Fibroblast of lung (primary cell): ENCODE measurements at regions not wholly inside any gene's neighbourhood (a gene's known extent, or its start where the extent isn't known, plus 50 kb on each side); places are given as distances from the start of the nearest gene placed in this dataset.

Source experiments
- DNase-seq, 2 donors: peaks; one replicate each; pipeline versions ENCODE4 v3.0.0 to v3.0.0-alpha.2; 2010; ENCODE audit warnings: low read depth in 2 of 2
- H2AFZ ChIP-seq: 2 replicates; pipeline ENCODE4 v1.5.1; 2012; ENCODE audit warnings: low read length, control low read depth, inconsistent platforms
- H3K27ac ChIP-seq: 2 replicates; pipeline ENCODE4 v1.5.1; 2011; ENCODE audit warnings: low read length, control low read depth; ENCODE audit not compliant: insufficient read depth
- H3K27me3 ChIP-seq: 2 replicates; pipeline ENCODE4 v1.5.1; 2011; ENCODE audit warnings: mild to moderate bottlenecking, low read length; ENCODE audit not compliant: control insufficient read depth, insufficient read depth
- H3K36me3 ChIP-seq: 2 replicates; pipeline ENCODE4 v1.5.1; 2011; ENCODE audit warnings: low read length; ENCODE audit not compliant: control insufficient read depth, insufficient read depth
- H3K4me1 ChIP-seq: 2 replicates; pipeline ENCODE4 v1.5.1; 2011; ENCODE audit warnings: low read length; ENCODE audit not compliant: control insufficient read depth, insufficient read depth; ENCODE audit errors: extremely low read depth
- H3K4me2 ChIP-seq: 2 replicates; pipeline ENCODE4 v1.5.1; 2011; ENCODE audit warnings: low read length, control low read depth; ENCODE audit not compliant: insufficient read depth; ENCODE audit errors: extremely low read depth
- H3K4me3 ChIP-seq, 4 experiments: fragments of 200-600 bp in 1 of 4; sonication (generic) in 1 of 4; replicated peaks in 1 of 4; 2 replicates each; pipeline ENCODE4 v1.5.1; 2011 to 2016; ENCODE audit warnings: low read length in 4 of 4, low read depth in 3 of 4, mild to moderate bottlenecking in 3 of 4, control low read depth in 2 of 4, inconsistent platforms in 1 of 4, mixed read lengths in 1 of 4; ENCODE audit not compliant: insufficient read depth in 1 of 4; ENCODE audit errors: control extremely low read depth in 1 of 4
- H3K79me2 ChIP-seq: 2 replicates; pipeline ENCODE4 v1.5.1; 2012; ENCODE audit warnings: mild to moderate bottlenecking, low read length, inconsistent platforms; ENCODE audit not compliant: control insufficient read depth, insufficient read depth
- H3K9ac ChIP-seq: 2 replicates; pipeline ENCODE4 v1.5.1; 2011; ENCODE audit warnings: mild to moderate bottlenecking, low read length, control low read depth; ENCODE audit not compliant: insufficient read depth
- H3K9me3 ChIP-seq: 2 replicates; pipeline ENCODE4 v1.5.1; 2012; ENCODE audit warnings: low read depth, low read length; ENCODE audit not compliant: control insufficient read depth, insufficient read depth
- H4K20me1 ChIP-seq: 2 replicates; pipeline ENCODE4 v1.5.1; 2011; ENCODE audit warnings: low read length; ENCODE audit not compliant: control insufficient read depth, insufficient read depth; ENCODE audit errors: extremely low read depth
- CTCF ChIP-seq, 2 donors: IDR thresholded peaks in 1 of 2; conservative IDR thresholded peaks in 1 of 2; 1 replicate in 1 of 2; 2 replicates in 1 of 2; pipeline ENCODE4 v1.5.1; 2011 to 2012; ENCODE audit warnings: low read length in 2 of 2, control low read depth in 1 of 2, inconsistent platforms in 1 of 2, low read depth in 1 of 2, mild to moderate bottlenecking in 1 of 2
- EZH2 ChIP-seq: IDR thresholded peaks from 2 replicates; pipeline ENCODE4 v1.5.1; 2012; ENCODE audit warnings: low read length, control low read depth, mild to moderate bottlenecking; ENCODE audit errors: missing control alignments

DNA sequence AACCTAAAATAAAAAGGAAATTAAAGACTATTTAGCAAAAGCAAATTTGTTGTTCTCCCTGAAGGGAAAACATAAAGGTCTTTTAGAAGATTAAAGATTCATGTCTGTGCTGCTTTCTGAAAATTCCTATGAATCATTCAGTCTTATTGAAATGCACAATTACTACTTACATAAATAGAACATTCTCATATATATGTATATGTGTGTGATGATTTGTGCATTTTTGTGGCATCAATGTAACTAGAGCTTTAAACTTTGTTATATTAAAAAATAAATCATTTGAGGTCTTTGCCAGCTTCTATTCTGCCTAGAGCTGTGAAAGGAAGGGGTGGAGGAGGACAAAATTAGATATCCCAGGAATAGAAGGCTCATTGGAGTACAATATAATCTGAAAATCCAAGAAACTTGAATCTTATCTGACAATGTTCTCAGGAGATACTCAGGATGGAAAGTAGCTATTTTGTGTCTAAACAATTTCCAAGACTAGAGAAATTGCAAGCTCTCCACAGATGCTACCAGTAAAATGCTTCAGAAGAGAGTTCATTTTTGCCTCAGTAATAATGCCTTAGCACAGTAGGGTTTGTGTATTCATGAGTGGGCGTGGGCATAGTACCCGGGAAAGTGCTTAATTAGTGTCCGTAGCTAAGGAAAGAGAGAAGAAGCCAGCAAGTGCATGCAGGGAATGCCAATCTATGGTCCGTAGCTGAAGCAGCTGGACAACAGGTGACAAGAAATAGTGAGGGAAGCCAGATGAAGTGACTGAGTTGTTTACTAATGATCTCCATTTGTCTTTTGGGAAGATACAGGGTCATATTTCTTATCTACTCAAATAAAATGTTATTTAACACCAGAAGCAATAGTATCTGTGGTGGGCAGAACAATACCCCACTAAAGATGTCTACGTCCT is 395.5 kb upstream of the NBEA start:
- TF ChIP-seq EZH2: no peak
- no peak for TF ChIP-seq CTCF (conservative IDR thresholded peaks at IDR 0.05 in 1 of 2, IDR thresholded peaks at IDR 0.05 in 1 of 2; ENCODE audit: low read depth in 1 of 2, low read length in 2 of 2)
- H3K36me3 ChIP-seq: no peaks in the 10 kb centered on the region
- no peaks in the 10 kb centered on the region for H3K9me3 ChIP-seq
- H3K27ac ChIP-seq: no peak overlapping the region
- H4K20me1 ChIP-seq: no peaks in the 10 kb centered on the region
- H3K9ac ChIP-seq: no peak overlapping the region
- H3K79me2 ChIP-seq: no peaks in the 10 kb centered on the region
- no peak overlapping the region for H3K4me3 ChIP-seq
- H3K4me1 ChIP-seq: no peaks in the 10 kb centered on the region
- no peak overlapping the region for H3K4me2 ChIP-seq
- no peak overlapping the region for H2AFZ ChIP-seq
- H3K27me3 ChIP-seq: no peaks in the 10 kb centered on the region
- no peak for DNase-seq

GRCh38 chr13:34547929-34548328 is 394.1 kb upstream of the NBEA start:
- no peak overlapping the region for H3K4me2 ChIP-seq
- no peak overlapping the region for H3K9ac ChIP-seq
- TF ChIP-seq CTCF (conservative IDR thresholded peaks at IDR 0.05 in 1 of 2, IDR thresholded peaks at IDR 0.05 in 1 of 2; ENCODE audit: low read depth in 1 of 2, low read length in 2 of 2) (no peak), EZH2 (no peak)
- H3K36me3 ChIP-seq: no peaks in the 10 kb centered on the region
- H3K79me2 ChIP-seq: no peaks in the 10 kb centered on the region
- H2AFZ ChIP-seq: no peak overlapping the region
- no peak for DNase-seq
- H3K4me3 ChIP-seq: no peak overlapping the region
- no peaks in the 10 kb centered on the region for H3K27me3 ChIP-seq
- no peaks in the 10 kb centered on the region for H3K9me3 ChIP-seq
- no peaks in the 10 kb centered on the region for H3K4me1 ChIP-seq
- H4K20me1 ChIP-seq: no peaks in the 10 kb centered on the region
- no peak overlapping the region for H3K27ac ChIP-seq

DNA sequence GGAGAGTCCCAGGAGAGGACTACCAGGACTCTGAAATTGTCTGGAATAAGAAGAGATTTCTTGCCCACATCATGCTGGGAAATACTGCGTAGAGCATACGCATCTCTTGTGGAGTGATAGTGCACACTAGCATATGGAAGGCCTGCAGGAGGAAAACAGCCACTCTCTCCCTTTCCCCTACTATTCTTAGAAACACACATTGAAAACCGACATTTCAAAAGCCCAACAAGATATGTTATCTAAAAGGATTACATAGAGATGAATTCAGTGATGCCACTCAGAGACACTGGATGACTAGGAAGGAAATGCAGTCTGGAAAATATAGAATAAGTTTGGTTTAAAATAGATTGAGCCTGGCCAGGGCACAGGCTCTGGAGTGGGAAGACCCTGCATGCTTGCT is 388.7 kb upstream of the NBEA start:
- Histone ChIP-seq H2AFZ (no peak overlapping the region), H3K4me2 (no peak overlapping the region), H3K9ac (no peak overlapping the region), H3K9me3 (no peaks in the 10 kb centered on the region), H3K4me3 (no peak overlapping the region), H3K79me2 (no peaks in the 10 kb centered on the region), H3K27me3 (no peaks in the 10 kb centered on the region), H4K20me1 (no peaks in the 10 kb centered on the region), H3K27ac (no peak overlapping the region), H3K4me1 (no peaks in the 10 kb centered on the region), H3K36me3 (no peaks in the 10 kb centered on the region)
- TF ChIP-seq EZH2 (no peak), CTCF (conservative IDR thresholded peaks at IDR 0.05 in 1 of 2, IDR thresholded peaks at IDR 0.05 in 1 of 2; ENCODE audit: low read depth in 1 of 2, low read length in 2 of 2) (no peak)
- DNase-seq: no peak
